Breast epithelium (tissue), 3 donors: ENCODE measurements at regions not wholly inside any gene's neighbourhood (a gene's known extent, or its start where the extent isn't known, plus 50 kb on each side); places are given as distances from the start of the nearest gene placed in this dataset.

Experiments
- POLR2A ChIP-seq: fragments of 450-650 bp; IDR thresholded peaks from one replicate; pipeline ENCODE4 v1.6.1; 2016; ENCODE audit warnings: antibody characterized with exemption, mild to moderate bottlenecking, moderate library complexity
- POLR2AphosphoS5 ChIP-seq, 3 donors: sonication (generic); formaldehyde crosslinking; IDR thresholded peaks; one replicate each; pipeline ENCODE4 v1.6.1; 2017; ENCODE audit warnings: antibody characterized with exemption in 3 of 3

DNA sequence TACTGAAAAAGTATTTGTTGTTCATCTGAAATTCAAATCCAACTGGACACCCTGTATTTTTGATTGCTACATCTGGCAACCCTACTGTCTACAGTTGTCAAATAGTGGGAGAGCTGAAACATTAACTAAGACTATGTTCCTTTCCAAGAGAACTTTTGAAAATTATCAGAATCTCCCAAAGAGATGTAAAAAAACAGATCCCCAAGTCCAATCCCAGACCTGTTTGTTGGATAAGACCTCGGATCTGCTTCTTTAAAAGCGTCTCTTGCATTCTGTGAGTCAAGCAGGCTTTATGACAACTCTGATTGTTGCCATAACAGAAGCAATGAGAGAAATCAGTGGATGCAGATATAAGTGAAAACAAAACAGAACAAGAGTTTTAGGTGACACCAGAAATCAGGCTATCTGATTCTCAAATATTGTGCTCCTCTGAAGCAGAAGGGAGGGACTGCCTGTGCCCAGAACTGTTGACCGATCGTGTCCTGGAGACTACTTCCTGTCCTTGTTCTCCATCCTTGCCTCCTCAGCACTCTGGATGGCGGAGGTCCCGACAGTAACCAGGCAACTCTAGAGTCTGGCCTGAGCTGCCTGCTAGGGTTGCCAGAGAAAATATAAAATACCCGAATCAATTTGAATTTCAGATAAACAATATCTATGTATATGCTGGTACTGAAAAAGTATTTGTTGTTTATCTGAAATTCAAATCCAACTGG lies 853.8 kb downstream of the MAFB start:
- no peak for TF ChIP-seq POLR2A
- TF ChIP-seq POLR2AphosphoS5 (IDR thresholded peaks at IDR 0.05): no peak
